K562 (cell line): ENCODE measurements at regions not wholly inside any gene's neighbourhood (a gene's known extent, or its start where the extent isn't known, plus 50 kb on each side); places are given as distances from the start of the nearest gene placed in this dataset.

Source experiments
- ATAC-seq: fragments of 200-7000 bp; cut with Tn5 transposase; 3 replicates; pipeline ENCODE4 v1.9.1; 2020; ENCODE audit warnings: moderate library complexity
- BruUV-seq: library from RNA; stranded (reverse); fragments of 400-500 nt; replicated peaks from 2 replicates; lab custom pipeline; 2021; lab: Mats Ljungman, UMichigan
- CTCF ChIA-PET: fragments of 300-600 bp; formaldehyde crosslinking; extraction: SDS; loops from one replicate; lab custom pipeline; 2021; ENCODE audit warnings: low intra/inter-chr PET ratio; lab: Yijun Ruan, JAX
- POLR2A ChIA-PET: fragments of 300-600, 350-650 bp; sonication (Branson Sonifier 250); formaldehyde crosslinking; extraction: SDS; loops from one replicate; lab custom pipeline; 2021; ENCODE audit warnings: antibody characterized with exemption, inconsistent platforms; lab: Yijun Ruan, JAX
- DNase-seq, 4 experiments: peaks; one replicate each; pipeline versions ENCODE4 v3.0.0 to v3.0.0-alpha.2; 2011 to 2018; ENCODE audit warnings: low spot score in 3 of 4, mixed read lengths in 3 of 4; ENCODE audit errors: extremely low read depth in 1 of 4
- FAIRE-seq: peaks from 2 replicates; lab custom pipeline; 2011; peaks lifted over from hg19 to GRCh38; lab: Jason Lieb, UNC
- H2AFZ ChIP-seq: 2 replicates; pipeline ENCODE4 v1.6.0; 2011; ENCODE audit warnings: low read depth, low read length, control low read depth, inconsistent platforms
- H3K27ac ChIP-seq: fragments of 200-600 bp; 3 replicates; pipeline ENCODE4 v1.8.0; 2011; ENCODE audit warnings: low read depth, mild to moderate bottlenecking, control low read depth, inconsistent platforms, low read length, moderate library complexity, mixed read lengths; ENCODE audit errors: extremely low read depth
- H3K27me3 ChIP-seq, 2 experiments: fragments of 300-600 bp in 1 of 2; 2 replicates in 1 of 2; 3 replicates in 1 of 2; pipeline versions ENCODE4 v1.6.0 to v1.8.0; 2011; ENCODE audit warnings: inconsistent platforms in 2 of 2, low read length in 2 of 2, mild to moderate bottlenecking in 1 of 2, mixed read lengths in 1 of 2, moderate library complexity in 1 of 2; ENCODE audit not compliant: control insufficient read depth in 2 of 2, insufficient read depth in 2 of 2
- H3K36me3 ChIP-seq: fragments of 300-600 bp; 3 replicates; pipeline ENCODE4 v1.8.0; 2011; ENCODE audit warnings: mild to moderate bottlenecking, low read length, inconsistent platforms; ENCODE audit not compliant: control insufficient read depth, insufficient read depth
- H3K4me1 ChIP-seq, 2 experiments: fragments of 200-600 bp in 1 of 2; replicated peaks in 1 of 2; 2 replicates in 1 of 2; 3 replicates in 1 of 2; pipeline versions ENCODE4 v1.5.1 to v1.8.0; 2011; ENCODE audit warnings: inconsistent platforms in 2 of 2, low read length in 2 of 2, mild to moderate bottlenecking in 1 of 2, mixed read lengths in 1 of 2, moderate library complexity in 1 of 2; ENCODE audit not compliant: control insufficient read depth in 2 of 2, insufficient read depth in 2 of 2
- H3K4me2 ChIP-seq: 2 replicates; pipeline ENCODE4 v1.6.1; 2011; ENCODE audit warnings: low read length, control low read depth, inconsistent platforms, mixed read lengths; ENCODE audit not compliant: insufficient read depth
- H3K4me3 ChIP-seq: fragments of 200-600 bp; sonication (generic), shearing (Covaris generic); 2 replicates; pipeline ENCODE4 v1.5.1; 2016; ENCODE audit warnings: control low read depth, inconsistent platforms
- H3K79me2 ChIP-seq: fragments of 200-600 bp; 3 replicates; pipeline ENCODE4 v1.8.0; 2011; ENCODE audit warnings: low read length, inconsistent platforms; ENCODE audit not compliant: control insufficient read depth, insufficient read depth
- H3K9ac ChIP-seq, 2 experiments: 2 replicates each; pipeline versions ENCODE4 v1.6.0 to v1.6.1; 2011; ENCODE audit warnings: low read depth in 2 of 2, low read length in 2 of 2, control low read depth in 1 of 2, inconsistent platforms in 1 of 2, mild to moderate bottlenecking in 1 of 2, mixed read lengths in 1 of 2; ENCODE audit not compliant: insufficient read depth in 1 of 2
- H3K9me1 ChIP-seq: one replicate; pipeline ENCODE4 v1.6.0; 2011; ENCODE audit warnings: inconsistent platforms, mild to moderate bottlenecking, low read length, moderate library complexity; ENCODE audit not compliant: control insufficient read depth, insufficient read depth
- H3K9me3 ChIP-seq: replicated peaks from 2 replicates; pipeline ENCODE4 v1.5.1; 2011; ENCODE audit warnings: low read depth, low read length, inconsistent platforms; ENCODE audit not compliant: control insufficient read depth, insufficient read depth
- H4K20me1 ChIP-seq: replicated peaks from 2 replicates; pipeline ENCODE4 v1.6.1; 2011; ENCODE audit warnings: low read length, inconsistent platforms, mixed read lengths; ENCODE audit not compliant: control insufficient read depth, insufficient read depth
- HDGF ChIP-seq: fragments of 450-650 bp; IDR thresholded peaks from 2 replicates; pipeline ENCODE4 v1.6.1; 2016
- NCOA2 ChIP-seq, 2 experiments: fragments of 450-650 bp; IDR thresholded peaks; 2 replicates each; pipeline ENCODE4 v1.6.1; 2018; ENCODE audit warnings: mild to moderate bottlenecking in 2 of 2, moderate library complexity in 1 of 2; ENCODE audit not compliant: partially characterized antibody in 2 of 2
- NCOA4 ChIP-seq: fragments of 450-650 bp; IDR thresholded peaks from 2 replicates; pipeline ENCODE4 v1.6.1; 2018; ENCODE audit warnings: mild to moderate bottlenecking; ENCODE audit not compliant: partially characterized antibody
- POLR3G ChIP-seq: IDR thresholded peaks from 2 replicates; pipeline ENCODE4 v1.6.1; 2011; ENCODE audit not compliant: insufficient read length, insufficient replicate concordance; ENCODE audit errors: extremely low read depth
- SRSF3 ChIP-seq: fragments of 200-400 bp; formaldehyde crosslinking; IDR thresholded peaks from 2 replicates; pipeline ENCODE4 v1.6.1; 2016; ENCODE audit warnings: mild to moderate bottlenecking, low read length, moderate library complexity; ENCODE audit not compliant: insufficient read depth
- TAF9B ChIP-seq: fragments of 450-650 bp; IDR thresholded peaks from 2 replicates; pipeline ENCODE4 v1.6.1; 2018; ENCODE audit warnings: mild to moderate bottlenecking; ENCODE audit not compliant: partially characterized antibody
- ZNF77 ChIP-seq: fragments of 250-450 bp; sonication (Bioruptor Pico); IDR thresholded peaks from 2 replicates; pipeline ENCODE4 v1.5.0; 2020
- WGBS: fragments of 100-300 bp; shearing (Covaris generic); methylation state at CpG from one replicate; pipeline ENCODE4 v1.1.6; 2016; ENCODE audit warnings: low coverage, mixed read lengths; ENCODE audit not compliant: insufficient coverage; ENCODE audit errors: missing lambda C conversion rate; 5-methylcytosine and 5-hydroxymethylcytosine counted together
- in situ Hi-C: fragments of 300-500 bp; cut with MboI; formaldehyde crosslinking; loops from 4 replicates; pipeline ENCODE4 v1.15.0; 2018; ENCODE audit warnings: inconsistent platforms, mixed read lengths
- intact Hi-C: fragments of 100-400 bp; cut with micrococcal nuclease; formaldehyde crosslinking; loops from 2 replicates; pipeline ENCODE4 v1.14.2; 2022
- TF ChIP-seq, protein P1 (sequence below): sonication (generic); formaldehyde crosslinking; IDR thresholded peaks from 2 replicates; pipeline ENCODE4 v1.8.0; 2022; ENCODE audit warnings: missing genetic modification reagents, mild to moderate bottlenecking, borderline replicate concordance
- TF ChIP-seq, protein P2 (sequence below): fragments of 250-450 bp; sonication (Bioruptor Pico); IDR thresholded peaks from 2 replicates; pipeline ENCODE4 v1.5.0; 2022; ENCODE audit warnings: mild to moderate bottlenecking

DNA sequence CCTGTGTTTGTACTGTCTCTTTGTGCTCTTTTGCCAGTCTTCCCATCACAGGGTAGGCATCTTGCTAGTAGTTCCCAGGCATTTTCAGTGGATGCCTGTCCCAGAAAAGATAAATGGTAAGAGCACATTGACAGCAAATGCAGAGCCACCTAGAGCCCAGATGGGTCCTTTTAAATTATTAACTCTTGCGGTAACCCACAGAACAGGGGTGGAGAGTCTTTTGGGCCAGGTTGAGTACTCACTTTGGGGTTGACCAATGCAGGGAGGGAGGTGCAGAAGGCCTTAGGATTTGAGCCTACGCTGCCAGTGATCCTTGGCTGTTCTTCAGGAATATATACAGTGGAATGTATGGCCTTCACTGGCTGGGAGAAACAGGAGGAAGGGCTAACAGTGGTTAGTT lies 173.8 kb downstream of the MSN start:
- Histone ChIP-seq H3K4me1 (peaks cover 0 to 3% of the 10 kb centered on the region in 2 experiments; a peak in 2 of 5 replicates), H4K20me1 (no peaks in the 10 kb centered on the region), H3K4me3 (no peak overlapping the region), H3K4me2 (no peak overlapping the region), H3K27ac (no peak overlapping the region), H2AFZ (no peak overlapping the region), H3K27me3 (no peaks in the 10 kb centered on the region), H3K9ac (no peak overlapping the region), H3K36me3 (no peaks in the 10 kb centered on the region), H3K9me1 (no peaks in the 10 kb centered on the region), H3K79me2 (no peaks in the 10 kb centered on the region), H3K9me3 (no peaks in the 10 kb centered on the region)
- POLR2A ChIA-PET: no interaction called here
- no peak for ATAC-seq
- WGBS: 63% methylated on average over 2 of the region's 2 CpGs
- DNase-seq: no peak
- no peak for FAIRE-seq
- CTCF ChIA-PET: no interaction called here
- in situ Hi-C loops: no loop called here
- intact Hi-C loops: no loop called here
- TF ChIP-seq, protein P1, sequence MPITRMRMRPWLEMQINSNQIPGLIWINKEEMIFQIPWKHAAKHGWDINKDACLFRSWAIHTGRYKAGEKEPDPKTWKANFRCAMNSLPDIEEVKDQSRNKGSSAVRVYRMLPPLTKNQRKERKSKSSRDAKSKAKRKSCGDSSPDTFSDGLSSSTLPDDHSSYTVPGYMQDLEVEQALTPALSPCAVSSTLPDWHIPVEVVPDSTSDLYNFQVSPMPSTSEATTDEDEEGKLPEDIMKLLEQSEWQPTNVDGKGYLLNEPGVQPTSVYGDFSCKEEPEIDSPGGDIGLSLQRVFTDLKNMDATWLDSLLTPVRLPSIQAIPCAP (CRISPR knock-in tag): no peak
- TF ChIP-seq NCOA2 (IDR thresholded peaks at IDR 0.05; ENCODE audit: partially characterized antibody in 2 of 2): no peak
- no peak for TF ChIP-seq ZNF77
- TF ChIP-seq POLR3G: no peak
- TF ChIP-seq TAF9B: no peak
- TF ChIP-seq, protein P2, sequence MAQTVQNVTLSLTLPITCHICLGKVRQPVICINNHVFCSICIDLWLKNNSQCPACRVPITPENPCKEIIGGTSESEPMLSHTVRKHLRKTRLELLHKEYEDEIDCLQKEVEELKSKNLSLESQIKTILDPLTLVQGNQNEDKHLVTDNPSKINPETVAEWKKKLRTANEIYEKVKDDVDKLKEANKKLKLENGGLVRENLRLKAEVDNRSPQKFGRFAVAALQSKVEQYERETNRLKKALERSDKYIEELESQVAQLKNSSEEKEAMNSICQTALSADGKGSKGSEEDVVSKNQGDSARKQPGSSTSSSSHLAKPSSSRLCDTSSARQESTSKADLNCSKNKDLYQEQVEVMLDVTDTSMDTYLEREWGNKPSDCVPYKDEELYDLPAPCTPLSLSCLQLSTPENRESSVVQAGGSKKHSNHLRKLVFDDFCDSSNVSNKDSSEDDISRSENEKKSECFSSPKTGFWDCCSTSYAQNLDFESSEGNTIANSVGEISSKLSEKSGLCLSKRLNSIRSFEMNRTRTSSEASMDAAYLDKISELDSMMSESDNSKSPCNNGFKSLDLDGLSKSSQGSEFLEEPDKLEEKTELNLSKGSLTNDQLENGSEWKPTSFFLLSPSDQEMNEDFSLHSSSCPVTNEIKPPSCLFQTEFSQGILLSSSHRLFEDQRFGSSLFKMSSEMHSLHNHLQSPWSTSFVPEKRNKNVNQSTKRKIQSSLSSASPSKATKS (CRISPR knock-in tag): no peak
- no peak for TF ChIP-seq SRSF3
- TF ChIP-seq HDGF: no peak
- no peak for TF ChIP-seq NCOA4
- BruUV-seq: no TSS peak
